ENCODE measurements at regions not wholly inside any gene's neighbourhood (a gene's known extent, or its start where the extent isn't known, plus 50 kb on each side); places are given as distances from the start of the nearest gene placed in this dataset.

- TF ChIP-seq, protein P1, sequence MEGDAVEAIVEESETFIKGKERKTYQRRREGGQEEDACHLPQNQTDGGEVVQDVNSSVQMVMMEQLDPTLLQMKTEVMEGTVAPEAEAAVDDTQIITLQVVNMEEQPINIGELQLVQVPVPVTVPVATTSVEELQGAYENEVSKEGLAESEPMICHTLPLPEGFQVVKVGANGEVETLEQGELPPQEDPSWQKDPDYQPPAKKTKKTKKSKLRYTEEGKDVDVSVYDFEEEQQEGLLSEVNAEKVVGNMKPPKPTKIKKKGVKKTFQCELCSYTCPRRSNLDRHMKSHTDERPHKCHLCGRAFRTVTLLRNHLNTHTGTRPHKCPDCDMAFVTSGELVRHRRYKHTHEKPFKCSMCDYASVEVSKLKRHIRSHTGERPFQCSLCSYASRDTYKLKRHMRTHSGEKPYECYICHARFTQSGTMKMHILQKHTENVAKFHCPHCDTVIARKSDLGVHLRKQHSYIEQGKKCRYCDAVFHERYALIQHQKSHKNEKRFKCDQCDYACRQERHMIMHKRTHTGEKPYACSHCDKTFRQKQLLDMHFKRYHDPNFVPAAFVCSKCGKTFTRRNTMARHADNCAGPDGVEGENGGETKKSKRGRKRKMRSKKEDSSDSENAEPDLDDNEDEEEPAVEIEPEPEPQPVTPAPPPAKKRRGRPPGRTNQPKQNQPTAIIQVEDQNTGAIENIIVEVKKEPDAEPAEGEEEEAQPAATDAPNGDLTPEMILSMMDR (IDR thresholded peaks at IDR 0.05), result no peak
- TF ChIP-seq EP300 (IDR thresholded peaks at IDR 0.05; ENCODE audit: low read depth) (no peak), POLR2AphosphoS5 (IDR thresholded peaks at IDR 0.05) (no peak)
Observed at GRCh38 chr18:61619783-61620182, 273.0 kb downstream of the RNF152 start.
